H1 (cell line): ENCODE measurements at regions not wholly inside any gene's neighbourhood (a gene's known extent, or its start where the extent isn't known, plus 50 kb on each side); places are given as distances from the start of the nearest gene placed in this dataset.

Experiments used
- CTCF ChIA-PET: fragments of 300-600 bp; sonication (Branson Sonifier 250); formaldehyde crosslinking; loops from one replicate; lab custom pipeline; 2021; ENCODE audit not compliant: partially characterized antibody; lab: Charles Lee
- POLR2A ChIA-PET: fragments of 300-600 bp; sonication (Branson Sonifier 250); formaldehyde crosslinking; loops from one replicate; lab custom pipeline; 2021; ENCODE audit warnings: inconsistent platforms; ENCODE audit not compliant: partially characterized antibody; lab: Charles Lee
- DNase-seq, 2 experiments: peaks; one replicate each; pipeline versions ENCODE4 v3.0.0 to v3.0.0-alpha.2; 2010 to 2022; ENCODE audit warnings: low spot score in 2 of 2, low read depth in 1 of 2, mixed read lengths in 1 of 2
- FAIRE-seq: peaks from 2 replicates; lab custom pipeline; 2011; peaks lifted over from hg19 to GRCh38; lab: Jason Lieb, UNC
- H2AFZ ChIP-seq: 2 replicates; pipeline ENCODE4 v1.8.1; 2012; ENCODE audit warnings: low read length, inconsistent platforms
- H2AK5ac ChIP-seq: 2 replicates; pipeline ENCODE4 v1.6.1; 2013; ENCODE audit warnings: low read depth, low read length
- H2BK120ac ChIP-seq: replicated peaks from 2 replicates; pipeline ENCODE3; 2013; ENCODE audit warnings: low read depth, low read length, inconsistent platforms
- H2BK12ac ChIP-seq: 2 replicates; pipeline ENCODE4 v1.6.1; 2013; ENCODE audit warnings: low read depth, low read length
- H2BK15ac ChIP-seq: 2 replicates; pipeline ENCODE4 v1.6.1; 2013; ENCODE audit warnings: low read length
- H2BK20ac ChIP-seq: 2 replicates; pipeline ENCODE4 v1.6.1; 2013; ENCODE audit warnings: low read length
- H2BK5ac ChIP-seq: 2 replicates; pipeline ENCODE4 v1.6.1; 2013; ENCODE audit warnings: low read depth, low read length
- H3K14ac ChIP-seq: 2 replicates; pipeline ENCODE4 v1.6.1; 2013; ENCODE audit warnings: inconsistent platforms; ENCODE audit not compliant: insufficient read length
- H3K18ac ChIP-seq: 2 replicates; pipeline ENCODE4 v1.6.1; 2013; ENCODE audit warnings: low read length; ENCODE audit errors: extremely low read depth
- H3K23ac ChIP-seq: 2 replicates; pipeline ENCODE4 v1.6.1; 2013; ENCODE audit warnings: inconsistent platforms; ENCODE audit not compliant: insufficient read length
- H3K23me2 ChIP-seq: 2 replicates; pipeline ENCODE4 v1.6.1; 2013; ENCODE audit warnings: low read depth, low read length
- H3K27ac ChIP-seq: 2 replicates; pipeline ENCODE4 v1.6.1; 2011; ENCODE audit warnings: low read depth, low read length, inconsistent platforms
- H3K27me3 ChIP-seq, 4 experiments: replicated peaks in 1 of 4; 1 replicate in 1 of 4; 2 replicates in 3 of 4; pipeline versions ENCODE4 v1.6.1 to v1.8.1; 2011 to 2013; ENCODE audit warnings: low read length in 3 of 4, mild to moderate bottlenecking in 3 of 4, inconsistent platforms in 2 of 4, mixed read lengths in 2 of 4, moderate library complexity in 1 of 4; ENCODE audit not compliant: control insufficient read depth in 3 of 4, insufficient read depth in 3 of 4; ENCODE audit errors: extremely low read depth in 1 of 4
- H3K36me3 ChIP-seq, 4 experiments: 2 replicates each; pipeline versions ENCODE4 v1.6.1 to v1.8.1; 2011 to 2013; ENCODE audit warnings: mild to moderate bottlenecking in 4 of 4, low read length in 3 of 4, moderate library complexity in 2 of 4, control low read depth in 1 of 4, inconsistent platforms in 1 of 4; ENCODE audit not compliant: insufficient read depth in 4 of 4, control insufficient read depth in 2 of 4
- H3K4ac ChIP-seq: replicated peaks from 2 replicates; pipeline ENCODE3; 2013; ENCODE audit warnings: low read length, low read depth, mixed read lengths, inconsistent platforms; ENCODE audit not compliant: insufficient read length
- H3K4me1 ChIP-seq, 4 experiments: replicated peaks in 1 of 4; 1 replicate in 1 of 4; 2 replicates in 3 of 4; pipeline versions ENCODE4 v1.6.1 to v1.8.1; 2011 to 2013; ENCODE audit warnings: low read length in 3 of 4, inconsistent platforms in 2 of 4, mixed read lengths in 1 of 4; ENCODE audit not compliant: insufficient read depth in 4 of 4, control insufficient read depth in 3 of 4
- H3K4me2 ChIP-seq, 2 experiments: 2 replicates each; pipeline versions ENCODE4 v1.6.1 to v1.8.1; 2011 to 2013; ENCODE audit warnings: low read depth in 2 of 2, low read length in 2 of 2, control low read depth in 1 of 2, inconsistent platforms in 1 of 2, mild to moderate bottlenecking in 1 of 2; ENCODE audit not compliant: insufficient read depth in 1 of 2
- H3K4me3 ChIP-seq, 4 experiments: fragments of 200-600, 300-600 bp in 1 of 4; sonication (generic), shearing (Covaris generic), sonication (Bioruptor Twin) in 1 of 4; 2 replicates each; pipeline versions ENCODE4 v1.5.1 to v1.8.1; 2011 to 2016; ENCODE audit warnings: low read length in 4 of 4, low read depth in 3 of 4, control low read depth in 2 of 4, inconsistent platforms in 2 of 4, mild to moderate bottlenecking in 2 of 4, mixed read lengths in 1 of 4, moderate library complexity in 1 of 4; ENCODE audit not compliant: insufficient read depth in 2 of 4; ENCODE audit errors: extremely low read depth in 1 of 4
- H3K56ac ChIP-seq: replicated peaks from 2 replicates; pipeline ENCODE3; 2013; ENCODE audit warnings: low read depth, mild to moderate bottlenecking, mixed read lengths, low read length, inconsistent platforms; ENCODE audit not compliant: insufficient read length
- H3K79me1 ChIP-seq: 2 replicates; pipeline ENCODE4 v1.6.1; 2013; ENCODE audit warnings: low read depth, low read length, control low read depth
- H3K79me2 ChIP-seq, 2 experiments: 2 replicates each; pipeline versions ENCODE4 v1.6.1 to v1.8.1; 2012 to 2013; ENCODE audit warnings: low read length in 2 of 2, mild to moderate bottlenecking in 2 of 2, inconsistent platforms in 1 of 2; ENCODE audit not compliant: insufficient read depth in 2 of 2, control insufficient read depth in 1 of 2
- H3K9ac ChIP-seq, 4 experiments: replicated peaks in 1 of 4; 1 replicate in 1 of 4; 2 replicates in 3 of 4; pipeline versions ENCODE4 v1.6.1 to v1.8.1; 2011 to 2013; ENCODE audit warnings: low read depth in 3 of 4, low read length in 3 of 4, control low read depth in 2 of 4, mild to moderate bottlenecking in 2 of 4, moderate library complexity in 2 of 4, inconsistent platforms in 1 of 4; ENCODE audit errors: extremely low read depth in 1 of 4
- H3K9me3 ChIP-seq, 2 experiments: 2 replicates each; pipeline versions ENCODE4 v1.6.1 to v1.8.1; 2012 to 2013; ENCODE audit warnings: mild to moderate bottlenecking in 2 of 2, moderate library complexity in 2 of 2, control low read depth in 1 of 2, inconsistent platforms in 1 of 2, low read depth in 1 of 2, low read length in 1 of 2, mixed read lengths in 1 of 2; ENCODE audit not compliant: insufficient read depth in 2 of 2
- H4K20me1 ChIP-seq, 2 experiments: replicated peaks in 1 of 2; 2 replicates each; pipeline versions ENCODE3 to v1.8.1; 2011 to 2013; ENCODE audit warnings: inconsistent platforms in 2 of 2, low read length in 2 of 2, mild to moderate bottlenecking in 1 of 2; ENCODE audit not compliant: insufficient read depth in 2 of 2, control insufficient read depth in 1 of 2
- H4K5ac ChIP-seq: 2 replicates; pipeline ENCODE4 v1.6.1; 2013; ENCODE audit warnings: low read length, low read depth, mixed read lengths, inconsistent platforms; ENCODE audit not compliant: insufficient read length
- H4K8ac ChIP-seq: 2 replicates; pipeline ENCODE4 v1.8.0; 2013; ENCODE audit warnings: mild to moderate bottlenecking, moderate library complexity, low read length, inconsistent platforms; ENCODE audit not compliant: insufficient read depth; ENCODE audit errors: extremely low read depth
- H4K91ac ChIP-seq: replicated peaks from 2 replicates; pipeline ENCODE3; 2013; ENCODE audit warnings: low read length, mixed read lengths, inconsistent platforms; ENCODE audit not compliant: insufficient read length
- CTCF ChIP-seq, 3 experiments: IDR thresholded peaks; 1 replicate in 2 of 3; 2 replicates in 1 of 3; pipeline versions ENCODE4 v1.5.1 to v1.6.1; 2011; ENCODE audit warnings: low read length in 3 of 3, mild to moderate bottlenecking in 3 of 3, inconsistent platforms in 2 of 3, low read depth in 1 of 3, moderate library complexity in 1 of 3; ENCODE audit not compliant: insufficient read depth in 1 of 3; ENCODE audit errors: control extremely low read depth in 1 of 3
- EP300 ChIP-seq, 2 experiments: IDR thresholded peaks; 1 replicate in 1 of 2; 2 replicates in 1 of 2; pipeline ENCODE4 v1.6.1; 2011 to 2012; ENCODE audit warnings: low read depth in 2 of 2, low read length in 2 of 2, mild to moderate bottlenecking in 2 of 2, borderline replicate concordance in 1 of 2, inconsistent platforms in 1 of 2, moderate library complexity in 1 of 2
- JUN ChIP-seq: IDR thresholded peaks from 2 replicates; pipeline ENCODE4 v1.6.1; 2011; ENCODE audit warnings: low read depth, mild to moderate bottlenecking, improper control_type of control experiment, low read length
- KDM5A ChIP-seq: fragments of 200-600 bp; IDR thresholded peaks from 2 replicates; pipeline ENCODE4 v1.7.1; 2012; ENCODE audit warnings: mild to moderate bottlenecking, low read length, inconsistent platforms, mixed read lengths
- POLR2AphosphoS5 ChIP-seq: IDR thresholded peaks from 2 replicates; pipeline ENCODE4 v1.6.1; 2011; ENCODE audit warnings: low read depth, low read length
- SIN3A ChIP-seq, 2 experiments: IDR thresholded peaks in 1 of 2; conservative IDR thresholded peaks in 1 of 2; 2 replicates each; pipeline ENCODE4 v1.6.1; 2011 to 2012; ENCODE audit warnings: low read length in 2 of 2, improper control_type of control experiment in 1 of 2, low read depth in 1 of 2, mild to moderate bottlenecking in 1 of 2
- SP4 ChIP-seq: IDR thresholded peaks from 2 replicates; pipeline ENCODE4 v1.6.1; 2012; ENCODE audit warnings: low read length, inconsistent platforms
- WGBS, 2 experiments: shearing (Covaris generic) in 1 of 2; methylation state at CpG; one replicate each; pipeline versions ENCODE4 v1.1.6 to v1.1.7; 2013 to 2015; ENCODE audit warnings: low lambda C conversion rate in 2 of 2, mixed read lengths in 2 of 2, inconsistent platforms in 1 of 2, low coverage in 1 of 2, missing lambda C conversion rate in 1 of 2; ENCODE audit not compliant: insufficient replicate concordance in 2 of 2, insufficient coverage in 1 of 2, insufficient read length in 1 of 2; ENCODE audit errors: extremely low coverage in 1 of 2, missing lambda C conversion rate in 1 of 2; 5-methylcytosine and 5-hydroxymethylcytosine counted together

GRCh38 chr1:87958716-87959115 is 630.0 kb downstream of the LMO4 start:
- H3K79me2 ChIP-seq, result no peaks in the 10 kb centered on the region
- no peak overlapping the region for H3K9ac ChIP-seq
- no peaks in the 10 kb centered on the region for H3K79me1 ChIP-seq
- no peak overlapping the region for H3K4me3 ChIP-seq
- H4K5ac ChIP-seq, result no peak overlapping the region
- H3K27me3 ChIP-seq, result no peaks in the 10 kb centered on the region
- 87% methylated on average over 1 of the region's 1 CpG; no CpG with 5 or more reads in 1 of the 2 experiments for WGBS, 2 experiments
- no peak overlapping the region for H2BK15ac ChIP-seq
- H2BK20ac ChIP-seq, result no peak overlapping the region
- no peaks in the 10 kb centered on the region for H3K4me1 ChIP-seq
- no peak overlapping the region for H3K4me2 ChIP-seq
- H3K56ac ChIP-seq, result no peak overlapping the region
- H2BK120ac ChIP-seq, result no peak overlapping the region
- no peak overlapping the region for H3K23ac ChIP-seq
- no peaks in the 10 kb centered on the region for H3K23me2 ChIP-seq
- no peak overlapping the region for H4K8ac ChIP-seq
- ChIA-PET CTCF (interaction anchor here (0.9 to 1.1 kb wide), 3 partner anchors 111 to 507 kb away, joined by 3 read pairs; no protein-coding TSS in a partner anchor), POLR2A (no interaction called here)
- no peak overlapping the region for H3K18ac ChIP-seq
- FAIRE-seq, result no peak
- H3K9me3 ChIP-seq, result no peaks in the 10 kb centered on the region
- H4K20me1 ChIP-seq, result no peaks in the 10 kb centered on the region
- H3K14ac ChIP-seq, result no peak overlapping the region
- H2BK12ac ChIP-seq, result no peak overlapping the region
- H2AK5ac ChIP-seq, result no peak overlapping the region
- no peak for DNase-seq
- no peak overlapping the region for H4K91ac ChIP-seq
- H3K36me3 ChIP-seq, result no peaks in the 10 kb centered on the region
- no peak overlapping the region for H2AFZ ChIP-seq
- H3K27ac ChIP-seq, result no peak overlapping the region
- no peak overlapping the region for H2BK5ac ChIP-seq
- H3K4ac ChIP-seq, result no peak overlapping the region
- no peak for TF ChIP-seq EP300 (IDR thresholded peaks at IDR 0.05; ENCODE audit: borderline replicate concordance in 1 of 2, low read depth in 2 of 2, low read length in 2 of 2)
- no peak for TF ChIP-seq SIN3A (conservative IDR thresholded peaks at IDR 0.05 in 1 of 2, IDR thresholded peaks at IDR 0.05 in 1 of 2; ENCODE audit: low read depth in 1 of 2, low read length in 2 of 2)
- no peak for TF ChIP-seq KDM5A
- TF ChIP-seq SP4, result no peak
- no peak for TF ChIP-seq JUN
- TF ChIP-seq CTCF (IDR thresholded peaks at IDR 0.05; ENCODE audit: control extremely low read depth in 1 of 3, insufficient read depth in 1 of 3, low read depth in 1 of 3, low read length in 3 of 3), result no peak
- TF ChIP-seq POLR2AphosphoS5, result no peak
